HEK293T (cell line): ENCODE measurements at regions not wholly inside any gene's neighbourhood (a gene's known extent, or its start where the extent isn't known, plus 50 kb on each side); places are given as distances from the start of the nearest gene placed in this dataset.

Source experiments
- CTCF ChIA-PET: fragments of 350-600 bp; formaldehyde crosslinking; extraction: SDS; loops from one replicate; lab custom pipeline; 2021; ENCODE audit warnings: antibody characterized with exemption, inconsistent platforms; lab: Yijun Ruan, JAX
- POLR2A ChIA-PET: fragments of 350-600 bp; formaldehyde crosslinking; extraction: SDS; loops from one replicate; lab custom pipeline; 2020; ENCODE audit warnings: antibody characterized with exemption, inconsistent platforms; lab: Yijun Ruan, JAX
- DNase-seq: peaks from one replicate; pipeline ENCODE4 v3.0.0; 2012; ENCODE audit warnings: mixed read lengths; ENCODE audit errors: extremely low spot score
- ARNT ChIP-seq: fragments of 450-650 bp; IDR thresholded peaks from 2 replicates; pipeline ENCODE4 v1.6.1; 2017; ENCODE audit warnings: mild to moderate bottlenecking
- BHLHE40 ChIP-seq: fragments of 450-650 bp; IDR thresholded peaks from 2 replicates; pipeline ENCODE4 v1.6.1; 2016; ENCODE audit warnings: mild to moderate bottlenecking, moderate library complexity, borderline replicate concordance
- CTBP1 ChIP-seq: fragments of 450-650 bp; IDR thresholded peaks from 2 replicates; pipeline ENCODE4 v1.6.1; 2016; ENCODE audit warnings: borderline replicate concordance
- ELF4 ChIP-seq: fragments of 450-650 bp; IDR thresholded peaks from 2 replicates; pipeline ENCODE4 v1.6.1; 2017; ENCODE audit warnings: antibody characterized with exemption
- FOXA1 ChIP-seq: fragments of 450-650 bp; IDR thresholded peaks from 2 replicates; pipeline ENCODE4 v1.6.1; 2016; ENCODE audit warnings: mild to moderate bottlenecking
- FOXK2 ChIP-seq: fragments of 450-650 bp; IDR thresholded peaks from 2 replicates; pipeline ENCODE4 v1.6.1; 2016; ENCODE audit warnings: mild to moderate bottlenecking
- FOXM1 ChIP-seq: fragments of 450-650 bp; IDR thresholded peaks from 2 replicates; pipeline ENCODE4 v1.6.1; 2017; ENCODE audit warnings: mild to moderate bottlenecking, borderline replicate concordance
- HDGF ChIP-seq: fragments of 450-650 bp; IDR thresholded peaks from 2 replicates; pipeline ENCODE4 v1.6.1; 2017; ENCODE audit warnings: antibody characterized with exemption, borderline replicate concordance
- L3MBTL2 ChIP-seq: fragments of 450-650 bp; conservative IDR thresholded peaks from 2 replicates; pipeline ENCODE4 v1.6.1; 2016; ENCODE audit warnings: mild to moderate bottlenecking
- LEF1 ChIP-seq: fragments of 450-650 bp; IDR thresholded peaks from 2 replicates; pipeline ENCODE4 v1.6.1; 2017; ENCODE audit warnings: mild to moderate bottlenecking, borderline replicate concordance
- NFRKB ChIP-seq: fragments of 450-650 bp; IDR thresholded peaks from 2 replicates; pipeline ENCODE4 v1.6.1; 2016; ENCODE audit warnings: mild to moderate bottlenecking, moderate library complexity
- SP1 ChIP-seq: fragments of 450-650 bp; IDR thresholded peaks from 2 replicates; pipeline ENCODE4 v1.6.1; 2017
- SUZ12 ChIP-seq: fragments of 450-650 bp; IDR thresholded peaks from 2 replicates; pipeline ENCODE4 v1.6.1; 2016; ENCODE audit warnings: mild to moderate bottlenecking
- TARDBP ChIP-seq: fragments of 450-650 bp; IDR thresholded peaks from 2 replicates; pipeline ENCODE4 v1.6.1; 2016
- ZNF384 ChIP-seq: fragments of 450-650 bp; IDR thresholded peaks from 2 replicates; pipeline ENCODE4 v1.6.1; 2016
- TF ChIP-seq, protein P1 (sequence below): fragments of 450-650 bp; IDR thresholded peaks from 2 replicates; pipeline ENCODE4 v1.6.1; 2016

- ChIA-PET CTCF (no interaction called here), POLR2A (interaction anchor here (2.2 kb wide), 1 partner anchor 57 kb away, joined by 8 read pairs; the partner anchor contains the start of gene NABP1)
- DNase-seq: no peak
- TF ChIP-seq LEF1 (no peak), FOXK2 (no peak), HDGF (no peak), BHLHE40 (no peak), ARNT (no peak), L3MBTL2 (no peak), FOXM1 (no peak), SUZ12 (no peak), SP1 (no peak)
- TF ChIP-seq, protein P1, sequence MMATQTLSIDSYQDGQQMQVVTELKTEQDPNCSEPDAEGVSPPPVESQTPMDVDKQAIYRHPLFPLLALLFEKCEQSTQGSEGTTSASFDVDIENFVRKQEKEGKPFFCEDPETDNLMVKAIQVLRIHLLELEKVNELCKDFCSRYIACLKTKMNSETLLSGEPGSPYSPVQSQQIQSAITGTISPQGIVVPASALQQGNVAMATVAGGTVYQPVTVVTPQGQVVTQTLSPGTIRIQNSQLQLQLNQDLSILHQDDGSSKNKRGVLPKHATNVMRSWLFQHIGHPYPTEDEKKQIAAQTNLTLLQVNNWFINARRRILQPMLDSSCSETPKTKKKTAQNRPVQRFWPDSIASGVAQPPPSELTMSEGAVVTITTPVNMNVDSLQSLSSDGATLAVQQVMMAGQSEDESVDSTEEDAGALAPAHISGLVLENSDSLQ: no peak
Observed at GRCh38 chr2:191620144-191620543, 57.8 kb upstream of the NABP1 start.

DNA sequence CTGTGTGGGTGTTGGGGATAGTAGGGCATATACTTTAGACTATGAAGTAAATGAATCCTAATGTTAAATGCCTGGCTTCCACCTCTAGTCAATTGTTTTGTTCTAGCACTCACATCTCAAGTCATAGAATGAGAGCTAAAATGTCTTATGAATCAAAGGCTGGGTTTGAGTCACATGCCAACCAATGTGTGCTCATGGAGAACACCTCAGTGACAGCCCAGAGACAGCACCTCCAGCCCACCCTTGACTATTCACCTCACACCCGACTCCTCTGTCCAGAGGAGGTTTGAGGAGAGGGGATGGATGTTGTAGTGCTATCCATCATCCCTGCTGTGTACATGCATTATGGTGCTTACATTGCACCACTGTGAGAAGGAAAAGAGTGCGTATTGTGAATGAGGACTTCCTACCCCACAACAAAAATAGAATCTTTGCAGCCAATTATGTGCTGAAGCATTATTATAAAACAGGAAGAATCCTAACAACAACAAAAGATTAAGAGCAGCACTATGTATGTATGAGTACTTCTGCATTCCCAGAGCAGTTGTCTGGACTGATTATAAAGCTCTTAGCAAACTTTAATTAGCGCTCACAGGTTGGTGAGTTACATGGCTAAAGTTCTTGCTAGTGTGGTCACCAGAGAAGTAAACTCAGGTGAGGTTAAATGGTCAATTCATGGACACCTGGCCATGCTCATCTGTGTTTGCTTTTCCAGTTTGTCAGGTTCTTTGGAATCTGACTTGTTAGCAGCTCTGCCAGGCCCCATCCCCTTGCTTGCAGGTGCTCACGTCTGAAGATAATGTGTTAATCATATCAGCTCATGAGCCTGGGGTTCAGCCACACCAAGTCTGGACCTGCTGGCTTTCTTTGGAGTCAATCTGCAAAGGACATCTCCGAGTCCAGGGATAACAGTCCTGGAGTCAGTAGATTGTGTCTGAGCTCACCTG lies 55.3 kb upstream of the NABP1 start:
- DNase-seq: no peak
- ChIA-PET POLR2A (no interaction called here), CTCF (no interaction called here)
- TF ChIP-seq SP1: no peak
- TF ChIP-seq BHLHE40: no peak
- no peak for TF ChIP-seq LEF1
- TF ChIP-seq FOXA1: no peak
- no peak for TF ChIP-seq ARNT
- no peak for TF ChIP-seq TARDBP
- TF ChIP-seq SUZ12: no peak
- no peak for TF ChIP-seq FOXM1
- TF ChIP-seq FOXK2: no peak
- no peak for TF ChIP-seq CTBP1
- TF ChIP-seq, protein P1: no peak
- TF ChIP-seq L3MBTL2: no peak
- TF ChIP-seq ELF4: no peak
- no peak for TF ChIP-seq NFRKB
- no peak for TF ChIP-seq ZNF384
- TF ChIP-seq HDGF: no peak

GRCh38 chr2:191625016-191625415 lies 52.9 kb upstream of the NABP1 start:
- ChIA-PET POLR2A (interaction anchor here (1.1 kb wide), 1 partner anchor 53 kb away, joined by 3 read pairs; the partner anchor contains the start of gene NABP1), CTCF (interaction anchor here (0.6 kb wide), 1 partner anchor 250 kb away, joined by 3 read pairs; no protein-coding TSS in a partner anchor)
- no peak for DNase-seq
- no peak for TF ChIP-seq ARNT
- no peak for TF ChIP-seq FOXA1
- TF ChIP-seq FOXM1: no peak
- no peak for TF ChIP-seq ZNF384
- TF ChIP-seq BHLHE40: no peak
- no peak for TF ChIP-seq SUZ12
- no peak for TF ChIP-seq NFRKB
- TF ChIP-seq FOXK2: no peak
- no peak for TF ChIP-seq LEF1
- TF ChIP-seq TARDBP: no peak
- no peak for TF ChIP-seq SP1
- no peak for TF ChIP-seq HDGF
- no peak for TF ChIP-seq ELF4
- no peak for TF ChIP-seq CTBP1
- TF ChIP-seq L3MBTL2: no peak
- TF ChIP-seq, protein P1: no peak

DNA sequence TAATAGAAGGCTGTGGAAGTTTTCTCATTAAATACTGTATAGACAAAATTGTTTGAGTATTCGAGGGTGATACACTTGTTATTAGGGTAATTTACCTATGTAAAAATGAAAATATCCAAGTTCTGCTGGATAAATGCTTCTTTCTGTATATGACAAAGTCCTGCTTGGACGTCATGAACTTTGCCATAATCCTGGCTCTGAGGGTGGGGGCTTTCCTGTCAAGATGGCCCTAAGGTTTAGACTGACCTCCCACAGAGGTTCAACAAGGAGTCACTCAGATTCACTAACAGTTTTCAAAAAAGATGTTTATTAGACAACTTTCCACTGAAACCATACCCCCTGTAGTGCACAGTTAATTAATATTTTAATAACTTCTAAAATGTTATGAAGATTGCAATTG lies 52.5 kb upstream of the NABP1 start:
- DNase-seq: no peak
- TF ChIP-seq ARNT (no peak), L3MBTL2 (no peak), BHLHE40 (no peak), ZNF384 (no peak)
- TF ChIP-seq, protein P1: no peak
- CTCF ChIA-PET: no interaction called here
- POLR2A ChIA-PET: interaction anchor here (1.1 kb wide), 1 partner anchor 52 kb away, joined by 3 read pairs; the partner anchor contains the start of gene NABP1

DNA sequence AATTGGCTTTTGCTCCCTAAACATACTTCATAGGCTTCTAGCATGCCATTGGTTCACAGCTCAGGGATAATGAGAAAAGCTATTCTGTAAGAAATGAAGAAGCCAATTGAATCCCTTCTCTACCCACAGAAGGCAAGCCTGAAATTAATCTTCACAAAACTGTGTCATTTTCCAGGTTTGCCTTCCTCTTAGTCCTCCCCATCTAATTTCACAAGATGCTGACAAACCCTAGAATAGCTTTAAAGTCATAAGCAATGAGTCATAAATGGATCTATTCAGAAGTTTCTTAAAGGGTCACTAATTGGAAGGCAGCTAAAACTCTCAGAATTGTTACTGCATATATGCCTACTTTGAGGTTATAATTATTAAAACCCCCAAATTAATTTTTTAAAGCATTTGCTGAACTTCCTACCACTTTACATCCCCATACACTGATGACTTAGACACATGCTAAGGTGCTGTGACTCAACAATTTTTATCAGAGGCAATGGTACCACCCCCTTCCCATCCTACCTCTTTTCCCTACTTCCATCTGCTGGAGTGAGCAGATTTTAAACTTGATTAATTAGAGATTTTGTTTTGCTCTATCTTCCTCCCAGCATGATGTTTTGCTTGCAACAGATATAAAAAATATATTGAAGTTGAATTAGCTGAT lies 51.3 kb upstream of the NABP1 start:
- no peak for DNase-seq
- TF ChIP-seq CTBP1: no peak
- TF ChIP-seq, protein P1: no peak
- TF ChIP-seq ZNF384: no peak
- ChIA-PET CTCF (no interaction called here), POLR2A (no interaction called here)
